GM13976 (cell line): ENCODE measurements at regions not wholly inside any gene's neighbourhood (a gene's known extent, or its start where the extent isn't known, plus 50 kb on each side); places are given as distances from the start of the nearest gene placed in this dataset.

Source experiments
- DNase-seq: peaks from one replicate; pipeline ENCODE4 v3.0.0; 2012; ENCODE audit warnings: low spot score
- CTCF ChIP-seq: IDR thresholded peaks from 2 replicates; pipeline ENCODE4 v1.5.1; 2012; ENCODE audit warnings: borderline replicate concordance, mild to moderate bottlenecking; ENCODE audit not compliant: insufficient read depth; ENCODE audit errors: extremely low read depth, missing control alignments, control extremely low read depth
- in situ Hi-C: fragments of 300-500 bp; cut with MboI; formaldehyde crosslinking; loops from one replicate; pipeline ENCODE4 v1.12.0; 2022; ENCODE audit warnings: low sequenced_read_pairs, mixed read lengths, inconsistent platforms; ENCODE audit not compliant: unreplicated experiment

- in situ Hi-C loops: no loop called here
- DNase-seq: no peak
- no peak for TF ChIP-seq CTCF
Observed at GRCh38 chr3:187922704-187923416, 177.6 kb upstream of the BCL6 start.

GRCh38 chr3:187924651-187925050, 179.4 kb upstream of the BCL6 start:
- no peak for DNase-seq
- no peak for TF ChIP-seq CTCF
- in situ Hi-C loops: no loop called here

- in situ Hi-C loops: no loop called here
- no peak for TF ChIP-seq CTCF
Observed at GRCh38 chr3:187925326-187925725, 180.1 kb upstream of the BCL6 start.

GRCh38 chr3:187926620-187927019, 181.4 kb upstream of the BCL6 start:
- in situ Hi-C loops: no loop called here
- no peak for DNase-seq
- no peak for TF ChIP-seq CTCF

More at GRCh38 chr3:187925326-187925725, 180.1 kb upstream of the BCL6 start:
- DNase-seq: no peak

- DNase-seq: no peak
- in situ Hi-C loops: no loop called here
- TF ChIP-seq CTCF: no peak
Observed at GRCh38 chr3:187927565-187927964, 182.3 kb upstream of the BCL6 start.

GRCh38 chr3:187929112-187929816, 184.0 kb upstream of the BCL6 start:
- in situ Hi-C loops: no loop called here
- DNase-seq: no peak

More at GRCh38 chr3:187929112-187929816, 184.0 kb upstream of the BCL6 start:
- no peak for TF ChIP-seq CTCF
